IMR-90 (cell line): ENCODE measurements at regions not wholly inside any gene's neighbourhood (a gene's known extent, or its start where the extent isn't known, plus 50 kb on each side); places are given as distances from the start of the nearest gene placed in this dataset.

Experiments used
- ATAC-seq: fragments of 200-7000 bp; cut with Tn5 transposase; 2 replicates; pipeline ENCODE4 v1.9.1; 2020; ENCODE audit warnings: low read depth, mild to moderate bottlenecking, moderate library complexity
- BruUV-seq: library from RNA; stranded (reverse); fragments of 400-500 nt; replicated peaks from 2 replicates; lab custom pipeline; 2021; lab: Mats Ljungman, UMichigan
- CTCF ChIA-PET: fragments of 300-600 bp; formaldehyde crosslinking; extraction: SDS; loops from one replicate; lab custom pipeline; 2021; ENCODE audit warnings: antibody characterized with exemption; lab: Yijun Ruan, JAX
- POLR2A ChIA-PET: fragments of 300-600 bp; sonication (Branson Sonifier 250); formaldehyde crosslinking; loops from one replicate; lab custom pipeline; 2022; ENCODE audit warnings: antibody characterized with exemption; ENCODE audit not compliant: unreplicated experiment; lab: Charles Lee
- DNase-seq: peaks from one replicate; pipeline ENCODE4 v3.0.0; 2013
- H2AFZ ChIP-seq: replicated peaks from 2 replicates; pipeline ENCODE3; 2013; ENCODE audit warnings: low read length, mild to moderate bottlenecking; ENCODE audit not compliant: poor library complexity
- H2AK5ac ChIP-seq: 2 replicates; pipeline ENCODE4 v1.6.1; 2013; ENCODE audit warnings: low read depth, low read length, inconsistent platforms
- H2AK9ac ChIP-seq: replicated peaks from 2 replicates; pipeline ENCODE3; 2013; ENCODE audit warnings: mild to moderate bottlenecking, low read depth, low read length, moderate library complexity; ENCODE audit not compliant: poor library complexity
- H2BK120ac ChIP-seq: 2 replicates; pipeline ENCODE4 v1.6.1; 2013; ENCODE audit warnings: low read depth, low read length, inconsistent platforms
- H2BK15ac ChIP-seq: 3 replicates; pipeline ENCODE4 v1.6.1; 2013; ENCODE audit warnings: low read depth, low read length, inconsistent platforms
- H2BK20ac ChIP-seq: 2 replicates; pipeline ENCODE4 v1.6.1; 2013; ENCODE audit warnings: low read depth, mild to moderate bottlenecking, inconsistent platforms, low read length, moderate library complexity
- H2BK5ac ChIP-seq: 2 replicates; pipeline ENCODE4 v1.6.1; 2013; ENCODE audit warnings: mild to moderate bottlenecking, low read depth, low read length, inconsistent platforms; ENCODE audit not compliant: poor library complexity, severe bottlenecking
- H3K14ac ChIP-seq: replicated peaks from 2 replicates; pipeline ENCODE4 v1.6.1; 2013; ENCODE audit warnings: low read depth, low read length, inconsistent platforms
- H3K18ac ChIP-seq: 2 replicates; pipeline ENCODE4 v1.6.1; 2013; ENCODE audit warnings: low read depth, low read length, control low read depth
- H3K23ac ChIP-seq: 2 replicates; pipeline ENCODE4 v1.6.1; 2013; ENCODE audit warnings: low read depth, low read length, inconsistent platforms
- H3K27ac ChIP-seq: 2 replicates; pipeline ENCODE4 v1.5.1; 2013; ENCODE audit warnings: mild to moderate bottlenecking, control low read depth, low read length; ENCODE audit not compliant: insufficient read depth
- H3K27me3 ChIP-seq: 2 replicates; pipeline ENCODE4 v1.6.1; 2013; ENCODE audit warnings: low read length; ENCODE audit not compliant: control insufficient read depth, insufficient read depth
- H3K36me3 ChIP-seq: 2 replicates; pipeline ENCODE4 v1.6.1; 2013; ENCODE audit warnings: low read length, mixed read lengths; ENCODE audit not compliant: control insufficient read depth, insufficient read depth
- H3K4ac ChIP-seq: 2 replicates; pipeline ENCODE4 v1.6.1; 2013; ENCODE audit warnings: low read depth, low read length, inconsistent platforms
- H3K4me1 ChIP-seq: 2 replicates; pipeline ENCODE4 v1.6.1; 2013; ENCODE audit warnings: low read length, mixed read lengths; ENCODE audit not compliant: control insufficient read depth, insufficient read depth
- H3K4me2 ChIP-seq: 2 replicates; pipeline ENCODE4 v1.6.1; 2013; ENCODE audit warnings: low read depth, mild to moderate bottlenecking, control low read depth, low read length, moderate library complexity
- H3K4me3 ChIP-seq: 2 replicates; pipeline ENCODE4 v1.5.1; 2013; ENCODE audit warnings: low read depth, mild to moderate bottlenecking, control low read depth, low read length, moderate library complexity; ENCODE audit not compliant: insufficient read depth
- H3K56ac ChIP-seq: 2 replicates; pipeline ENCODE4 v1.6.1; 2013; ENCODE audit warnings: low read length, inconsistent platforms; ENCODE audit not compliant: insufficient read depth; ENCODE audit errors: extremely low read depth
- H3K79me1 ChIP-seq, 2 experiments: 2 replicates each; pipeline ENCODE4 v1.6.1; 2013; ENCODE audit warnings: low read length in 2 of 2, inconsistent platforms in 1 of 2, low read depth in 1 of 2
- H3K9ac ChIP-seq: 2 replicates; pipeline ENCODE4 v1.6.1; 2013; ENCODE audit warnings: low read depth, low read length, control low read depth
- H3K9me1 ChIP-seq: 2 replicates; pipeline ENCODE4 v1.6.1; 2013; ENCODE audit warnings: low read length, inconsistent platforms; ENCODE audit not compliant: insufficient read depth
- H3K9me3 ChIP-seq: 2 replicates; pipeline ENCODE4 v1.6.1; 2013; ENCODE audit warnings: low read length; ENCODE audit not compliant: control insufficient read depth, insufficient read depth
- H4K20me1 ChIP-seq: 2 replicates; pipeline ENCODE4 v1.6.1; 2013; ENCODE audit warnings: low read length, inconsistent platforms; ENCODE audit not compliant: insufficient read depth
- H4K5ac ChIP-seq: 2 replicates; pipeline ENCODE4 v1.6.1; 2013; ENCODE audit warnings: mild to moderate bottlenecking, low read depth, low read length, control low read depth
- H4K8ac ChIP-seq, 2 experiments: 2 replicates each; pipeline ENCODE4 v1.6.1; 2013; ENCODE audit warnings: low read depth in 2 of 2, low read length in 2 of 2, control low read depth in 1 of 2, inconsistent platforms in 1 of 2
- H4K91ac ChIP-seq: 2 replicates; pipeline ENCODE4 v1.6.1; 2013; ENCODE audit warnings: low read depth, low read length, inconsistent platforms; ENCODE audit not compliant: insufficient read depth
- BHLHE40 ChIP-seq: fragments of 150-350 bp; IDR thresholded peaks from 2 replicates; pipeline ENCODE4 v1.6.1; 2016; ENCODE audit warnings: mild to moderate bottlenecking, low read depth, low read length
- ELK1 ChIP-seq: fragments of 150-350 bp; IDR thresholded peaks from 2 replicates; pipeline ENCODE4 v1.6.1; 2016; ENCODE audit warnings: low read depth, mild to moderate bottlenecking, low read length, moderate library complexity, borderline replicate concordance
- FOS ChIP-seq: fragments of 150-350 bp; IDR thresholded peaks from 2 replicates; pipeline ENCODE4 v1.6.1; 2016; ENCODE audit warnings: low read depth, low read length
- MAZ ChIP-seq: IDR thresholded peaks from 2 replicates; pipeline ENCODE4 v1.6.1; 2012; ENCODE audit warnings: low read depth, mild to moderate bottlenecking, low read length, improper control_type of control experiment, moderate library complexity, borderline replicate concordance
- SMC3 ChIP-seq: fragments of 150-350 bp; IDR thresholded peaks from 2 replicates; pipeline ENCODE4 v1.6.1; 2016; ENCODE audit warnings: low read depth, mild to moderate bottlenecking, antibody characterized with exemption, low read length, moderate library complexity
- WGBS, 2 experiments: methylation state at CpG; one replicate each; pipeline versions ENCODE4 v1.1.5 to v1.1.7; 2013; ENCODE audit warnings: missing lambda C conversion rate in 2 of 2; ENCODE audit not compliant: insufficient read length in 1 of 2; ENCODE audit errors: extremely low coverage in 2 of 2; 5-methylcytosine and 5-hydroxymethylcytosine counted together
- dilution Hi-C: fragments of 300-500 bp; cut with HindIII; formaldehyde crosslinking; loops from one replicate; pipeline ENCODE4 v1.14.3; 2018; ENCODE audit warnings: low sequenced_read_pairs; ENCODE audit not compliant: unreplicated experiment
- in situ Hi-C: fragments of 300-500 bp; cut with MboI; formaldehyde crosslinking; loops from 3 replicates; pipeline ENCODE4 v1.14.3; 2019; ENCODE audit warnings: low sequenced_read_pairs, inconsistent platforms, mixed read lengths
- intact Hi-C: fragments of 100-400 bp; cut with micrococcal nuclease; formaldehyde crosslinking; loops from 2 replicates; pipeline ENCODE4 v1.10.0; 2022

- H3K14ac ChIP-seq: no peak overlapping the region
- H2BK120ac ChIP-seq: no peak overlapping the region
- H4K20me1 ChIP-seq: no peaks in the 10 kb centered on the region
- H2AFZ ChIP-seq: no peak overlapping the region
- no peak overlapping the region for H3K4me3 ChIP-seq
- H2BK5ac ChIP-seq: no peak overlapping the region
- WGBS, 2 experiments: no CpG with 5 or more reads among the region's 5 CpGs
- no peak for TF ChIP-seq FOS
- TF ChIP-seq MAZ: no peak
- no peak for TF ChIP-seq SMC3
- TF ChIP-seq ELK1: no peak
- no peak for TF ChIP-seq BHLHE40
- no peak overlapping the region for H4K91ac ChIP-seq
- no peak overlapping the region for H4K5ac ChIP-seq
- BruUV-seq: no TSS peak
- no peak overlapping the region for H3K9ac ChIP-seq
- no peak overlapping the region for H3K4me2 ChIP-seq
- no peak overlapping the region for H2BK20ac ChIP-seq
- peaks cover 9% of the 10 kb centered on the region; the same call in 1 of the 2 replicates for H3K27me3 ChIP-seq
- no peaks in the 10 kb centered on the region for H3K79me1 ChIP-seq
- no peak overlapping the region for H2AK9ac ChIP-seq
- ChIA-PET POLR2A (no interaction called here), CTCF (no interaction called here)
- H2BK15ac ChIP-seq: no peak overlapping the region
- no peak overlapping the region for H3K23ac ChIP-seq
- H2AK5ac ChIP-seq: no peak overlapping the region
- intact Hi-C loops: no loop called here
- no peak overlapping the region for H4K8ac ChIP-seq
- no peak overlapping the region for H3K4ac ChIP-seq
- H3K18ac ChIP-seq: no peak overlapping the region
- dilution Hi-C loops: no loop called here
- H3K4me1 ChIP-seq: no peaks in the 10 kb centered on the region
- in situ Hi-C loops: loop anchor here (25.0 kb wide), 1 partner anchor 1054 kb away; the partner anchor contains the start of gene PRLH
- peaks cover 2% of the 10 kb centered on the region; the same call in 1 of the 2 replicates for H3K9me3 ChIP-seq
- no peak for DNase-seq
- no peaks in the 10 kb centered on the region for H3K36me3 ChIP-seq
- no peak for ATAC-seq
- no peak overlapping the region for H3K27ac ChIP-seq
- H3K9me1 ChIP-seq: no peaks in the 10 kb centered on the region
- no peak overlapping the region for H3K56ac ChIP-seq
Measured at GRCh38 chr2:236508466-236508865, 61.2 kb upstream of the ACKR3 start.
